ENCODE measurements at regions not wholly inside any gene's neighbourhood (a gene's known extent, or its start where the extent isn't known, plus 50 kb on each side); places are given as distances from the start of the nearest gene placed in this dataset.

DNA sequence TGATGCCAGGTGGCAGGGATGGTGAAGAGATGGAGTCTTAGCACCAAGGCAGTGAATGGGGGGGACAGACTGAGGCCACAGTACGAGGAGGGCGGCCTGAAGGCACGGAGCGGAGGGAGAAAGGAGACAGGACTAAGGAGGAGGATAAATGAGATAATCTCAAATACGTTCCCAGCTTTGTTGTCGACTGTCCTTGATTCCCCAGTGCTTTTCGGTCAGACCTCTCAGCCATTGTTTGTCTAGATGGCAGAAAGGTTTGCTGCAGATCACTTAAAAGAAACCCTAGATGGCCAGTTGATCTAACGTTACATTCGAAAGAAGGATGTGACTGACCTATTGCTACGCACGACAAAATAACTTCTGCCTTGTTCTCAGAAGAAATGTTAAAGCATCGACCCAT is 479.0 kb downstream of the GATA3 start:
- no peak for DNase-seq

DNA sequence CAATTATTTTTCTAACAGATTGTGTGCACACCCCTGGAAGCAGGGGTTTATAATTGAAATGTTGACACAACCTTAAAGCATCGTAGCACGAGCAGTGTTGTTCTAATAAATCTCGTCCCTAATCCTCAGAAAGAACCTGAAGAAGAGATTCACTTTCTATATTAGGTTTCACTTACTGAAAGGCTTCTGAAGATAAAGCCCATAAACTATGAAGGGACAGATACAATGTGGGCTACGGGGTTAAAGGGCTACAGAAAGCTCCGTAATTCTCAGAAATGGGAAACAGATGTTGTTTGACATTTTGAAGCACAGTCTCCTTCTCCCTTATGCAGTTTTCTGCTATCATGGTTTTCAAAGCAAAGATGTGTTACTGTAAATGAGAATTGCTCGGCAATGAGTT is 479.6 kb downstream of the GATA3 start:
- no peak for DNase-seq

DNA sequence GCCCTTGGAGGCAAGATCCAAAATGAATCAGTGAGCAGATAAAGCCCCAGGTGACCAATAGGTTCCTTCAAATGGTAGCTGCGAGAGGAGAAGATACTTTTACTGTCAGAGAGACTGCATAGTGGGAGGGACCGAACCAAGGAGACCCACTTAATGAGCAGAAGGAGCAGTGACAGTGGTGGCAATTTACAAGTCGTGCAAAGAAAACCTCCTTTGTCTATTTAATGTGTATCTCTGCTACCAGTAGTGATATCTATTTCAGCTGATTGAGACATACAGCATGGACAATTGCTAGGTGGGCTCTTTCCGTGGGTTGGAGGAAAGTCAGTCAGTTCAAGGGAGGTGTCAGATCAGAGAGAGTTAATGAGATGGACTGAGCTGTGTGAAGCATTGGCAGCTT is 480.4 kb downstream of the GATA3 start:
- DNase-seq, result no peak

DNA sequence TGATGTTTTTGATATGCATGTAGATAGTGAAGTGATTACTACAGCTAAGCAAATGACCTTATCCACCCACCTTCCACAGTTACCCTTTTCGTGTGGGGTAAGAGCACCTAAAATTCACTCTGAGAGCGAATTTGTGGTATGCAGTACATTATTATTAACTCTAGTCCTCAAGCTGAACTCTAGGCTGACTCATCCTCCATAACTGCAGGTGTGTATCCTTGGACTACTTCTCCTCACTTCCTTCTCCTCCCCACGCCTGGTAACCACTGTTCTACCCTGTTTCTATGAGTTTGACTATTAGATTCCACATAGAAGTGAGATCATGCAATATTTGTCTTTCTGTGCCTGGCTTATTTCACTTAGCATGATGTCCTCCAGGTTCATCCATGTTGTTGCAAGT is 484.6 kb downstream of the GATA3 start:
- no peak for DNase-seq

DNA sequence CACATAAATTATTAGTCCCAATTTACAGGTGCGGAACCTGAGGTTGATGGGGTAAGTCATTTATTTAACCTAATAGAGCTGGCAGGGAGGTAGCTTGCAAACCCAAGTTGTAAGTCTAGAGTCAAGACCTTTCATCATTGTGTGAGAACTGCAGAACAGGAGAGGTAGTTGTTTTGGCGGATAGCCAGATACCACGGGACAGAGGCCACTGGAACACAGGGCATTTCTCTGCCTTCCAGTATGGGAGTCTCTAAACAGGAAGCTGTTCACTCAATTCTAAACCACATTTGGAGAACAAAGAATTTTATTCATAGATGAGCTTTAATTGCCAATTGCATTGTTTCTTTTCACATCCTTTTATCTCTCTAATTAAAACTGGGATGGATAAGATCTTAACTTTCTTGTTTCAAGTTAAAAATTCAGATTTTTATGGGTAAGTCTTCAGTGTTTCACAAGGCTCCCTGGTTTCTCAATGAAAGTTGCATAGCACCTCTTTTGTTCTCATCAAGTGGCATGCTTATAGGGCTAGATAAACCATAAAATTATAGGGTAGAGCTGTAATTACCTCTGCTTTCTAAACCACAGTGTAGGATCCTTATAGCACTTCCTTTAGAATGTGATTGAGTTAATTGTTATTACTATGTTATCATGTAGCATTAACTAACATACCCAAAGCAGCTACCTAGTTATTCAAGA is 489.0 kb downstream of the GATA3 start:
- DNase-seq, result no peak

DNA sequence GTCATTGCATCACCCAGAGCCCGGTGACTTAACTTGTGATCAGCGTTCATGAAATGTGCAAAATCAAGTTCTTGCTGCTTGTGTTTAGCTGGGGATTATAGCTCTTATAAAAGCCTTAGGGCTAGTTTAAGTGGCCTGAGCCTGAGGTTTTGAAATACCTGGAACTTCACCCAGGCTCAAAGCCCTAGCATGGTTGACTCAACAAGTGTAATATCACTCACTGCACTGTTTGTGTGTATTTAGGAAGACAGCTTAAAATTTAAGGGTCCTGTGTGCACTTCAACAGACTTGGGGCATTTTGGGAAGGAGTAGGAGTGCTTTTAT is 489.5 kb downstream of the GATA3 start:
- no peak for DNase-seq

DNA sequence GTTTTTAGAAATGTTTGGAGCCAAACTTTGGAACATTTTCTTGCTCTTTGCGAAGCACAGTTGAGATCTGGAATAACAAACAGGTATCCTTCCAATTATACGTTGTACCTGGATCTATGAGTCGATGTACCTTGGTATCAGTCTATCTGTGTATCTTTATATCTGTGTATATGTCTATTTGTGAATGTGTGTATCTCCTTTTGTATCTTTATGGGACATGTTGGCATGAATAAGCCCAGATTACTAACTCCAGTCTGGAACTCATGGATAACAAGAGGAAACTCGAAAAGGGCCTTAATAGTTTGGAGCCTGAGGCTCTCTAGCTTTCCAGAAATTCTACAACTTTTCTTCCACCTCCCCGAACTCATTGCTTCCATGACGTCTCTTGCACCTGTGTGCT is 490.0 kb downstream of the GATA3 start:
- no peak for DNase-seq

DNA sequence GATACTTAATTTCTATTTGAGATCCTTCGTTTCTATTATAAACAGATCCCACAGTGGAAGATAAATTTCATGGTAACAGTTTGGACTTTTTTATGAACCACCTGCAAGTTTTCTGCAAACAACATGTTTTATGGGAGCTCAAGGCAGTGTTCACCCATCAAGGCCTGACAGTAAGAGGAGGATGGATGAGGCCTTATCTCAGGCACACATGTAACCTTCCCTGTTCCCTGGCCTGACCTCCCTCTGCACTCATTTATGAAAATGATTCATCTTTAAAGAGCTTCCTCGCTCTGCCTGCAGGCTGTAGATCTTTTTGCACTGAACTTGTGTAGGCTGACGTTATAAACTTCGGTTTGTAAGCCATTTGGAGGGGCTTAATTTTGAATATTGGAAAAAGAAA is 500.1 kb downstream of the GATA3 start:
- no peak for DNase-seq

DNA sequence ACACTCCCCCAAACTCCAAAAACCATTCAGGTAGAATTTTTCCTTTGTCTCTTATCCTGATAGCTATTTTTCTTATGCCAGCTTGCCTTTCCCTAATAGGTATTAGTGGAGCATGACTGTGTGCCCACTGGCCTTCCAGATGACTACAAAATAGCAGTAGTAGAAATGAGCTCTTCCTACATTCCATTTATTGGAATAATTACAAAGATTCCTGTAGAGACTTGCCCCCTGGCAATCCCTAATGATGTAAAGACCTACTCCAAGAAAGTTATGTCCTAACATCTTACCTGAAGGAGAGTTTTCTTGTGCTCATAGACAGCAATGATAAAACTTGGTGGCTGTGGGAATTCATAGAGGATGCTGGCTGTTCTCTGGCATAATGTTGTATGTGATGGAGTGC is 501.8 kb downstream of the GATA3 start:
- DNase-seq, result no peak

DNA sequence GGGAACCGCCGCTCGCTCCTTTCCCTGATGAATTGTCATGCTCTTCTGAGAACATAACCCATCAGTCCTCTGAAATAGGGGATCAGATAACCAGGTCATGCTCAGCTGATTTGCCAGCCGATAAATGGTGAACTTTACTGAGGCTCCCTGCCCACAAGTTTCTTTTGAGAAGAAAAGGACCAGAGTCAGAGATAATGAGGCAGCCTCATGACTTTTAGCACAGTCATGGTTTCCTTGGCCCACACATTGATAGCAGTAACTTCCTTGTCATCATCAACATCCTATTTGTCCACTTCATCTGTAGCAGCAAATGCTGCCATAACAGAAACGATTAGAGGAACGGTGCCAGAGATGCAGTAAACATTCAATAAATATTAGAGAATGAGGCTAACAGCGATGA is 509.0 kb downstream of the GATA3 start:
- DNase-seq, result no peak

DNA sequence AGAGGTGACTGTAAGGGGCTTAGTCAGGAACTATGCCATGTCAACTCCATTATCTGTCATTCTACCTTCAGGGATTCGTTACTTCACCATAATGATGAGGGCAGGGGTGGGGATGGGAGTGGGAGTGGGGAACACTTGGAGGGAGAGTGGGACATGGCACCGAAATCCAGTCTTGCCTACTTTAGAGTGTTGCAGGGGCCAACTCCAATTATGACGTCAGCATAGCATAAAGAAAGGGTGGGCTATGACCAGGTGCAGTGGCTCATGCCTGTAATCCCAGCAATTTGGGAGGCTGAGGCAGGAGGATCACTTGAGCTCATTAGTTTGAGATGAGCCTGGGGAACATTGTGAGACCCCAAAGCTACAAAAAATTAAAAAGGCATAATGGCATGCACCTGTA is 512.2 kb downstream of the GATA3 start:
- no peak for DNase-seq

DNA sequence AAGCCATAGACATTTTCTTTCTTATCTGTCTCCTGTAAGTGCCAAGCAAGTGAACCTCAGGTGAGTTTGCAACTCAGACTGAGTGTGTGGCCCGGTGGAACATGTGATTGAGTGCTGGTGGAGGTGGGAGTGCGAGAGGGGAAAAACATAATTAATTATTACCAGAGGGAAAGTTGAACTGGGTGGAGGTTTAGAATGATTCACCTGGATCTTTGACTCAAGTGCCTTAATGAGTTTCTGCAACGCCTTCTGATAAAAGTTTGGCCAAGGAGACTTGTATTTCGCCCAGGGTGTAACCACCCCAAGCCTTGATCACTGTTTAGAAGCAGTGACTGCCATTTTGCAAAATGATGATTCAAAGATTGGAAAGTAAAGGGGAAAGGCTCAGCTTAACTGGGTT is 513.9 kb downstream of the GATA3 start:
- no peak for DNase-seq

DNA sequence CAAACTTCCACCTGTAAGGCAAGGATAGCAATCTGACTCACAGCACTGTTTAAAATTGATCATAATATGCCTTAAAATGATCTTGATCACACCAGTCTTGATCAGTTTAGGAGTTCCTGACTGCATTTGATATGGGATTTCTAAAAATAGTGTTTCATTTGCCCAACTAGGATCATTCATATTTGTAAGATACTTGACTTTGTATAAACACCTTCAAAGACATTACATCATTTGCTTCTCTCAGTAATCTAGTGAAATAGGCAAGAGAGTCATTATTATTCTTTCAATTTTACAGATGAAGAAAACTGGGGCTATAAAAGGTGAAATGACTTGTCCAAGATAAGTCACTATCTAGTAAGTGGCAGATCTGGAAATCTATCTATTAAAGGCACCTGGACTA is 521.1 kb downstream of the GATA3 start:
- DNase-seq, result no peak

DNA sequence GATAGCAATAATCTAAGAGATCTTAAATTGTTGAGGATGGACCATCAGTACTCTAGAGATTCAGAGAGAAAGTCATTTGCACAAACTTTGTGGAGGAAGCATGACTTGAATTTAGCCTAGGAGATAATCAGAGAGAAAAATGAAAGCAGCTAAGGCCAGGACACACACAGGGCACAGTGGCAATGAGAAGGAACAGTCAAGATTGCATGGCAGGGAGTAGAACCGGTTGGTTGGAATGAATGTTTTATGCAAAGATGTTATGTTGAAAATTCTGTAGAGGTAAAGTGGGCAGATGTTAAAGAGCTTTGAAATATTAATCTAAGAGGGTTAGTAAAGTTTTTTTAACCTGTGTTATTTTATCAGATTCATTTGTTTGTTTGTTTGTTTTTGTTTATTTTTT is 521.8 kb downstream of the GATA3 start:
- DNase-seq, result no peak

DNA sequence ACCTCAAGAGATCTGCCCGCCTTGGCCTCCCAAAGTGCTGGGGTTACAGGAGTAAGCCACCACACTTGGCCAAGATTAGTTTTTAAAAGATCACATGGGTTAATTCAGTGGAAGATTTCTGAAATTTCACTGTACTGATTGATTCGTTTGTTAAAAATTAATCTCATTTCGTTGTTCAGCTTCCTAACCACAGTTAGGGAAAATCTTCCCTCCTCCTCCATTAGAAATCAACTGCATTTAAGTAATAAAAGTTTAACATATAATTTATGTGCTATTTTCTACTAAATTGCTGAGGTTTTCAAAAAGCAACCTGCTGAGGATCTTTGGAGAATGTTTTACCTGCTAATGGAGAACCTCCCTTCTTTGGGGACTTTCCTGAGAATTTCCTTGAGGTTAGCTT is 522.4 kb downstream of the GATA3 start:
- DNase-seq, result no peak

DNA sequence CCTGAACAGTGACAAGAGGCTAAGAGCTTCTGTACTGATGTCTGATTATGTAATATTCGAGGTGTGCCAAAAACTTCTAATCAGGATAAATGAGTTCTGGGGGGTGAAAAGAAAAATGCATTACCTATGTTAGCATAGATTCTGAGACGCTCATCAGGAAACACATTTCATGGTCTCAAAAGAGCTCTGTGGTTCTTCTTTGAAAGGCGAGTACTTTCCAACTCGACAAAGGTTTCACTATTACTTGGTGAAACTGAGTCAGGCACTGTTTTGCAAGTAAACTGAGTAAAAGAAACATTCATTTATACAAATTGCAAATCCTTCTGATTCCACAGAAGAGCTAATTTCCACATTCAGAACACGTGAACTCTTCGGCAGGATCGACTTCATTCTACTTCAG is 523.2 kb downstream of the GATA3 start:
- DNase-seq, result no peak

DNA sequence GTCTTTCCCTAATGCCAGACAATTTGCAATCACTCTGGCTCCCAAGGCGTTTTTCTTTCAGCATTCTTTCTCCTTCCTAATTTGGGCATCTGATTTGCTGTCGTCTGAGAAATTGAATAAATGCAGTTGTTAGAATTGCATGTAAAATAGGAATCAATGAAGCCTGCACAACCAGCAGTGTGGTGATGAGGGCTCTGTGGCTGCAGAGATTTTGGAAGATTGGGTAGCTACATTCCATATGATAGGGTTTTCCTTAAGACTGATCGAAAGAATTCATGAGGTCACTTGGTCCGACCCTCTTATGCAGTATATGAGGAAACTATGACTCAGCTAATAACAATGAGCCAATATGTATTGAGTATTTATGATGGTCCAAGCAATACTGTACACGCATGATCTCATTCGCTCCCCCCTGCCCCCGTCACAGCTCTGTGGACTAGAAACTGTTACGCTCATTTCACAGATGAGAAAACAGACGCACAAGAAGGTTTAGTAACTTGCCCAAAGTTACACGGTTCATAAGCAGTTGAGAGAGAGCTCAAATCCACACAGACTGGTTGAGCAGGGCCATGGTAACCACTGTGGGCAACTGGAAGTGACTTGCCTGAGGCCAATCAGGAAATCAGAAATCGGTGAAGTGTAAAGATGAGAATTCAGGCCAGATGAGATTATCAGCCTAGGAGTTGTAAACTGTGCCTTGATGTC is 527.2 kb downstream of the GATA3 start:
- no peak for DNase-seq

DNA sequence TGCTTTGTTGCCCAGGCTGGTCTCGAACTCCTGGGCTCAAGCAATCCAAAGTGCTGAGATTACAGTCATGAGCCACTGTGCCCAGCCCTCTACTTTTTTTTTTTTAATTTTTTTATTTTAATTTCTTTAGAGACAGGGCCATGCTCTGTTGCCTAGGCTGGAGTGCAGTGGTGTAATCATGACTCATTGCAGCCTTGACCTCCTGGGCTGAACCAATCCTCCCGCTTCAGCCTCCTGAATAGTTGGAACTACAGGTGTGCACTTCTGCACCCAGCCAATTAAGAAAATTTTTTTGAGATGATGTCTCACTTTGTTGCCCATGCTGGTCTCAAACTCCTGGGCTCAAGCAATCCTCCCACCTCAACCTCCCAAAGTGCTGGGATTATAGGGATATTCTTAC is 528.6 kb downstream of the GATA3 start:
- no peak for DNase-seq

DNA sequence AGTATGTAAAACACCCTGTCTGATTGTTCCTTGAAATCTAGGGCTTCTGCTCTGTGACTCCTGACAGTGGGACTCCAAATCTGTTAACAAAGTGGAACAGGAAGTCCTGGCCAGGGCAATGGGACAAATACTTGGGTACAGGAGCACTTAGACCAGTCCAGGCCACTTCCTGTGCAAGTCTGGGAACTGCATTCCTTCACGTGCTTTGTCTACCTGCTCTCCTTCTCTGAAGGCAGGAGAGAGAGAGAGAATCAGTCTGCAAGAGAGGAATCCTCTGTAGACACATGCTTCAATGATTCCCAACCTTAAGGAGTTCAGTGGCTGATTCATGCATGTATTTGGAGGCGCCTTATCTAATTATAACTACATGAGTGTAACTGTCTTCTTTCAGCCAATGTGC is 530.2 kb downstream of the GATA3 start:
- no peak for DNase-seq

DNA sequence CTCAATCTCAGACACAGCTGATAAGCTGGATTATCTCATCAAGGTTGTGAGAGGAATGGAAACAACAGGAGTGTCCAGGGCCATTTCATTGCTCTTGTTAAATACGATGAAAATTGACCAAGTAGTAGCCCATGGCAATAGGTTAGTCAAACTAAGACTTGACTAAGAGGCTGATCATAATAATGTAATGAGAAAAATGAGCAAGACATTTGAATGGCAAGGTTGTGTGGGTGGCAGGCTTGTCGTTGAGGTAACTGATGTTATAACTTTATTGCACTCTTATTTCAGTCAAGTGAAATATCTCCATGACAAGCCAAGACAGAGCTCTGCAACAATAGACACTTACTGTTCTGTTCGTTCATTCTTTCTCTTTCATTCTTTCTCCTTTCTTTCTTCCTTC is 532.0 kb downstream of the GATA3 start:
- DNase-seq, result no peak

DNA sequence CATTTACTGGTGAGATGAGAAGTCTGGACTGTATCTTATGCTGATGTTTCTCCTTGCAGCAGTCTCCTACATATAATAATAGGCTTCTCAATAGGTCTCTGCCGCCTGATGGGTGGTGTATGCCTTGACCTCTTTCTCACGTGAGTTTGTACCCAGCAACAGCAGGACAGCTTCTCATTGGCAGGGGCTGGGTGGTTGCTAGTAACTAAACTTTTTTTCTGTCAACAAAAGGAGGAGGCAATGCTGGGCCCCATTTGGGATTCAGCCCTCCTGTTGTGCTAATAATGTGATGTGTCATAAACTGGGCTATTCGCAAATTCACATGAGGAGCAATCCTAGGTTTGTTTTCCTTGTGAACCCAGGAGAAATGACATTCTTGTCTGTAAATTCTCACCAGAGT is 533.6 kb downstream of the GATA3 start:
- no peak for DNase-seq

DNA sequence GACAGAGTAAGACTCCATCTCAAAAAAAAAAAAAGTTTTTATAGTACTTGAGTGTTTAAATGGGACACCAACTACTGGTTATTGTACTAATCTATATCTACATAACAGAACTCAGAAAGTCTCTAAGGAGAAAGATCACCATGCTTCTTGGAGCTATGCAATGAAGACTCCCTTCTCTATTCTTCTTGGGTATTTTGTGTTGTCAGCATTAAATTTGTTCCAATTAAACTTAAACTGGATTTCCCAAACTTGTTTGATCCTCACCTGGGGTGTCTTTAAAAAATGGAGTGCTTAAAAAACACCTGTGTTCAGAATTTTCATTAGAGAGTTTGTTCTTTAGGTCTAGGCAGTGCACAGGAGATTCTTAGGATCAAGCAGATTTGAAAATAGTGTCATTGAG is 536.0 kb downstream of the GATA3 start:
- DNase-seq, result no peak

DNA sequence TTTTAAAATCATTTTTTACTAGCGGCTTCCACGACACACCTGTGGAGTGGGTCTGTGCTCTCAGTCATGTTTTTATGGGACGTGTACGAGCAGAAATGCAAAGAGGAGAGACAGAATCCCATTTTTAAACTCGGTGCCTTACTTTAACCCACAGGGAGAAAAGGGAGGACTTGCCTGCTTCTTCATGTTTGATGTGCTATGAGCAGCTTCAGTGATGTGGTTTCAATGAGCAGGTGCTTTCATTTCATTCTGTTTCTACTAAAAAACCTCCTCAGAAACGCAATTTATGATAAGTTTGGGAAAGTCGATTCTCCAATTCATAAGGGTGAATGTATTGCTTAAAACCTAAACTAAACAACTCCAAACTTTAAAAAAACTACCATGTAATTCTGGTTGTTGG is 537.2 kb downstream of the GATA3 start:
- no peak for DNase-seq

DNA sequence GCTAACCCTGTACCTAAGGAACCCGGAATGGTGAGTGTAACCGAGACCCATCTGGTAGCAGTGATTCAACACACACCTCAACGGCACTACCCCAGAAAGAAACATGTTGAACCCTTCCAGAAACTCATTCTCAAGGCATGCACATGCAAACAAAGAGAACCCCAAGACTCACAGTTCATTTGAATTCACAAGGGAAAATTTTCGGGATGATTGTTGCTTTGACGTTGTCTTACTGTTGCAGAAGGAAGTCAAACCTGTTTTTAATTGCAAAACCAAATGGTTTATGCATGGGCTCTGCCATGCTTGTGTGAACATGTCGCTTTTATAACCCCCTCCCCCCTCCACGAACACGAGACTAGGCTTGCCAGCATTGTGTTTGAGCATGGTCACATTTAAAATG is 539.7 kb downstream of the GATA3 start:
- DNase-seq, result no peak
